ENCODE measurements at regions not wholly inside any gene's neighbourhood (a gene's known extent, or its start where the extent isn't known, plus 50 kb on each side); places are given as distances from the start of the nearest gene placed in this dataset.

- Mint-ChIP-seq H3K27ac (no peak overlapping the region), H3K36me3 (ENCODE audit: low read depth) (peaks cover 8% of the 10 kb centered on the region), H3K4me1 (no peaks in the 10 kb centered on the region), H3K27me3 (ENCODE audit: low read depth) (no peaks in the 10 kb centered on the region), H3K4me3 (no peak overlapping the region), H3K9me3 (peaks cover 16% of the 10 kb centered on the region)
- TF ChIP-seq CTCF (IDR thresholded peaks at IDR 0.05; ENCODE audit: unreplicated experiment in 3 of 3): no peak
These were observed 464.2 kb upstream of the TCF4 start for GRCh38 chr18:56052202-56052601.

GRCh38 chr18:56044239-56044638, 456.2 kb upstream of the TCF4 start:
- H3K27ac Mint-ChIP-seq: no peak overlapping the region
- H3K36me3 Mint-ChIP-seq (ENCODE audit: low read depth): peaks cover 8% of the 10 kb centered on the region
- peaks cover 25% of the 10 kb centered on the region for H3K9me3 Mint-ChIP-seq
- H3K4me3 Mint-ChIP-seq: no peak overlapping the region
- no peaks in the 10 kb centered on the region for H3K27me3 Mint-ChIP-seq (ENCODE audit: low read depth)
- no peaks in the 10 kb centered on the region for H3K4me1 Mint-ChIP-seq
- no peak for TF ChIP-seq CTCF (IDR thresholded peaks at IDR 0.05; ENCODE audit: unreplicated experiment in 3 of 3)

GRCh38 chr18:56043641-56044061, 455.7 kb upstream of the TCF4 start:
- peaks cover 8% of the 10 kb centered on the region for H3K36me3 Mint-ChIP-seq (ENCODE audit: low read depth)
- no peak overlapping the region for H3K27ac Mint-ChIP-seq
- peaks cover 22% of the 10 kb centered on the region for H3K9me3 Mint-ChIP-seq
- H3K4me1 Mint-ChIP-seq: no peaks in the 10 kb centered on the region
- no peaks in the 10 kb centered on the region for H3K27me3 Mint-ChIP-seq (ENCODE audit: low read depth)
- no peak for TF ChIP-seq CTCF (IDR thresholded peaks at IDR 0.05; ENCODE audit: unreplicated experiment in 3 of 3)
- H3K4me3 Mint-ChIP-seq: no peak overlapping the region

GRCh38 chr18:56042915-56043536, 455.0 kb upstream of the TCF4 start:
- Mint-ChIP-seq H3K36me3 (ENCODE audit: low read depth) (peaks cover 3% of the 10 kb centered on the region), H3K4me1 (no peaks in the 10 kb centered on the region), H3K9me3 (peaks cover 18% of the 10 kb centered on the region), H3K4me3 (no peak overlapping the region), H3K27me3 (ENCODE audit: low read depth) (no peaks in the 10 kb centered on the region), H3K27ac (no peak overlapping the region)
- no peak for TF ChIP-seq CTCF (IDR thresholded peaks at IDR 0.05; ENCODE audit: unreplicated experiment in 3 of 3)

GRCh38 chr18:56038171-56039030, 450.4 kb upstream of the TCF4 start:
- Mint-ChIP-seq H3K27me3 (ENCODE audit: low read depth) (no peaks in the 10 kb centered on the region), H3K4me1 (no peaks in the 10 kb centered on the region), H3K36me3 (ENCODE audit: low read depth) (peaks cover 4% of the 10 kb centered on the region), H3K4me3 (no peak overlapping the region), H3K27ac (no peak overlapping the region), H3K9me3 (peaks cover 11% of the 10 kb centered on the region)
- TF ChIP-seq CTCF (IDR thresholded peaks at IDR 0.05; ENCODE audit: unreplicated experiment in 3 of 3): no peak

All from nephron (organoid).